GM18520 (cell line): ENCODE measurements at regions not wholly inside any gene's neighbourhood (a gene's known extent, or its start where the extent isn't known, plus 50 kb on each side); places are given as distances from the start of the nearest gene placed in this dataset.
"Not testable (repeated sequence)": the region's sequence is repeated elsewhere in the genome, so short reads cannot be mapped to it uniquely, and the experiment has no call there.

Source experiments
- ATAC-seq: cut with Tn5 transposase; IDR thresholded peaks from one replicate; pipeline ENCODE4 v1.9.1; 2021; ENCODE audit not compliant: unreplicated experiment

GRCh38 chr5:32534041-32534440 lies 51.3 kb upstream of the SUB1 start:
- no peak for ATAC-seq

- peak; percentile 47 for ATAC-seq
Observed at GRCh38 chr5:32531885-32532520, 53.4 kb upstream of the SUB1 start.

GRCh38 chr5:32527321-32527720 lies 58.0 kb upstream of the SUB1 start:
- not testable (repeated sequence) for ATAC-seq

- ATAC-seq = no peak
Observed at GRCh38 chr5:32526810-32527209, 58.5 kb upstream of the SUB1 start.

GRCh38 chr5:32523625-32524024 lies 61.7 kb upstream of the SUB1 start:
- no peak for ATAC-seq

GRCh38 chr5:32522429-32523143 lies 62.8 kb upstream of the SUB1 start:
- no peak for ATAC-seq

GRCh38 chr5:32521481-32521880 lies 63.9 kb upstream of the SUB1 start:
- no peak for ATAC-seq

GRCh38 chr5:32520972-32521371 lies 64.4 kb upstream of the SUB1 start:
- ATAC-seq = no peak

GRCh38 chr5:32520356-32520755 lies 65.0 kb upstream of the SUB1 start:
- ATAC-seq = no peak

- ATAC-seq = no peak
Observed at GRCh38 chr5:32519508-32519907, 65.8 kb upstream of the SUB1 start.

GRCh38 chr5:32514806-32515205 lies 70.3 kb upstream of the ZFR start:
- ATAC-seq = no peak

GRCh38 chr5:32512926-32513325 lies 68.4 kb upstream of the ZFR start:
- ATAC-seq = no peak

- no peak for ATAC-seq
Observed at GRCh38 chr5:32511776-32512374, 67.3 kb upstream of the ZFR start.

- ATAC-seq = no peak
Observed at GRCh38 chr5:32510860-32511259, 66.3 kb upstream of the ZFR start.

- ATAC-seq = no peak
Observed at GRCh38 chr5:32508806-32509805, 64.6 kb upstream of the ZFR start.

- ATAC-seq = no peak
Observed at GRCh38 chr5:32507738-32508434, 63.3 kb upstream of the ZFR start.

GRCh38 chr5:32506799-32507198 lies 62.3 kb upstream of the ZFR start:
- ATAC-seq = no peak

GRCh38 chr5:32506201-32506661 lies 61.7 kb upstream of the ZFR start:
- ATAC-seq = no peak

- no peak for ATAC-seq
Observed at GRCh38 chr5:32505756-32506155, 61.2 kb upstream of the ZFR start.

GRCh38 chr5:32504989-32505596 lies 60.6 kb upstream of the ZFR start:
- no peak for ATAC-seq
